Rectal smooth muscle tissue (tissue), 1 donor: ENCODE measurements at regions not wholly inside any gene's neighbourhood (a gene's known extent, or its start where the extent isn't known, plus 50 kb on each side); places are given as distances from the start of the nearest gene placed in this dataset.
"Not testable (repeated sequence)": the region's sequence is repeated elsewhere in the genome, so short reads cannot be mapped to it uniquely, and the experiment has no call there.

Experiments
- H3K27ac ChIP-seq: one replicate; pipeline ENCODE4 v1.7.0; 2013; ENCODE audit warnings: low read depth, low read length, inconsistent platforms
- H3K27me3 ChIP-seq: one replicate; pipeline ENCODE4 v1.7.0; 2013; ENCODE audit warnings: low read length; ENCODE audit not compliant: control insufficient read depth, insufficient read depth
- H3K36me3 ChIP-seq: one replicate; pipeline ENCODE4 v1.7.0; 2013; ENCODE audit warnings: low read length; ENCODE audit not compliant: control insufficient read depth, insufficient read depth
- H3K4me1 ChIP-seq: one replicate; pipeline ENCODE4 v1.7.0; 2013; ENCODE audit warnings: low read length; ENCODE audit not compliant: control insufficient read depth, insufficient read depth
- H3K4me3 ChIP-seq: one replicate; pipeline ENCODE4 v1.7.0; 2013; ENCODE audit warnings: low read length
- H3K9ac ChIP-seq: one replicate; pipeline ENCODE4 v1.7.0; 2013; ENCODE audit warnings: low read length

DNA sequence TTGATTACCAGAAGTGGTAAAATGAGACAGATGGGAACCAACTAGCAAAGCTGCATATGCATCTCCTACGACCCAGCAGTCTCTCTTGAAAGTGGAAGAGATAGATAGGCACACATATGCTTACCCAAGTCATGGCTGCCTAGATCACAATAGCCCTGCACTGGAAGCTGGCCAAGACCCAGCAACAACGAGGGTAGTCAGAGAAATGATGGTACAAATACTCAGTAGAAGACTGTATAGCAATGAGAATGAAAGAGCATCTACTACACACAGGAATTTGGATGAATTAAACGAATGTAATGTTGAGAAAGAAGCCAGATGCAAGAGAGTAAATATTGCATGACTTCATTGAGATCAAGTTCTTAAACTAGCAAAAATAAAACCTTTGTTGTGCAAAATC, 100.3 kb upstream of the FAT1 start:
- Histone ChIP-seq H3K4me3 (no peak overlapping the region), H3K27ac (no peak overlapping the region), H3K4me1 (peaks cover 3% of the 10 kb centered on the region), H3K27me3 (no peaks in the 10 kb centered on the region), H3K36me3 (no peaks in the 10 kb centered on the region), H3K9ac (no peak overlapping the region)

DNA sequence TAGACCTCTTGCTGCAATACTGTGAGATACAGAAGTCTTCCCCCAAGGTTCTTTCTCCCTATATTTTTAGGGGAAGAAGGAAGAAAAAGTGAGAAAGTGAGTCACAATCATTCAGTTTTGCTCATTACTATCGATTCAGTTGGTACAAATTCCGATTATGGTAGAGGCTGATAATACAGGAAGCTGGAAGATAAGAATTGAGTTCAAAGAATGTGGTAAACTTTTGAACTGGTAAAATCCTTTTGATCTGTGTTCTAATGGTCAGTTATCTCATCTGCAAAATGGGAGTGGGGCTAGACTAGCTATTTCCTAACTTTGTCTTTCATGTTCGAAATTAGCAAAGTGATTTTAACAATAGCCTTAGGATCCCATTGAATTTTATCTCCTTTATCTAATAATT, 101.4 kb upstream of the FAT1 start:
- no peaks in the 10 kb centered on the region for H3K27me3 ChIP-seq
- H3K4me3 ChIP-seq = no peak overlapping the region
- no peak overlapping the region for H3K9ac ChIP-seq
- H3K36me3 ChIP-seq = no peaks in the 10 kb centered on the region
- peaks cover 3% of the 10 kb centered on the region for H3K4me1 ChIP-seq
- H3K27ac ChIP-seq = no peak overlapping the region

DNA sequence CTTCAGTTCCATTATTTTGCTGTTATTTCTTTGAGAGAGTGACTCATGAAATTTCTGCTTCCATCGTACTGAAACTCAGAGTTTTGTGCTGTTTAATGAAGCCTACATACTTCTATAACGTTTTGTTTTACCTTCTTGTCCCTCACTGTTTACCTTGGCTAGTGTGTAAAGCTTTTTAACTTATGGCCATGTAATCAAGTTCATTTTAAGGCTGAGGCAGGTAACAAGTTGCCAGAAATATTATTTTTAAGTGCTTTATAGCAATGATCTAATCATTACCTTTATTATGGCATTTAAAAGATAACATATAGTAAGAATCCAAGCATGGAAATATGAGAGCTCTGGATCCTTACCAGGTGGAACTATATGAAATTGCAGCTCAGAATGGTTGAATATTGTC, 102.3 kb upstream of the FAT1 start:
- H3K27ac ChIP-seq = no peak overlapping the region
- no peak overlapping the region for H3K9ac ChIP-seq
- no peaks in the 10 kb centered on the region for H3K27me3 ChIP-seq
- H3K4me1 ChIP-seq = no peaks in the 10 kb centered on the region
- H3K4me3 ChIP-seq = no peak overlapping the region
- H3K36me3 ChIP-seq = no peaks in the 10 kb centered on the region

DNA sequence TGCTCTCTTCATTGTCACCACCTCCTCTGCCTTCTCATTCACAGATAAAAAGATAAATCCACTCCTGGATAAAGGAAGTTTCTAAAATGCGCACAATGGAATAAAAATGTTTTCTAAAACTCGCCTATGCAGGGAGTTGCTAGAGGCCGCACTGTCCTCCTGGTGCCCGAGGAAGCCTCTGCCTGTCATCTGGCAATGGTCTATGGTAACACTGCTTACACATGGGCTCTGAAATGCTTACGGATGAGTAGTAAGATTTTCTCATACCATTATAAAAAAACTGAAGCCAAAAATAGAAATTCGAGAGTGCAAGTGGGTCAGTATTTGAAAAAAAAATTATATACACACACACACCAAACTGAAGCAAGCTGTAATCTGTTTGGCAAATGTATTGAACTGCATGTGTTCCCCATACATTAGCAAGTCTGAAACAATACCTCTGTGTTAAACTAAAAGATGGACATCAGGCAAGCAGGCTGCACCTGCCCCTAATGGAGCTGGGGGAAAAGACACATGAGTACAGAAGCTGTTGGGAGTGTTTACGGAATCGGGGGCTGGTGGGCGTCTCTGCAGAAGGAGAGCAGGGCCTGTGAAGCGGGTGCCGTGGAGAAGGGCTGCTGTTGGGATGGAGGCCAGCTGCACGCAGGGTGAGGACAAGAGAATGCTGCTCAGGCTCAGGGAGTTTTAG, 103.3 kb upstream of the FAT1 start:
- Histone ChIP-seq H3K36me3 (no peaks in the 10 kb centered on the region), H3K4me3 (no peak overlapping the region), H3K27ac (no peak overlapping the region), H3K27me3 (no peaks in the 10 kb centered on the region), H3K4me1 (no peaks in the 10 kb centered on the region), H3K9ac (no peak overlapping the region)

DNA sequence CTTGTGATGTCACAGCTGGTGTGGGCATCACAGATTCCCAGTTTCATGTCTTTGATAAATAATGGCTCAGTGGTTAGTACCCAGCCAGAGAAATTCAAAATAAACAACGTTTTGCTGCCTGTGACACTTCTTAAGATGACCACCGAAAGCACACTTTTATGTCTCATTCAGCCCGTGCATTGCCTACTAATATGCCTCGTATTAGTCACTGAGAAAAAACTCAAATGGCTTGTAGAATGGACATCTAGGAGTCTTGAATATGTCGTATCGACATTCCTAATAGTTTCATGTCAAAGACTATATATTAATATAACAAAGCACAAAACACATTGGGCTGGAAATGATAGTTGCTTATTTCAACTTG, 103.9 kb upstream of the FAT1 start:
- H3K4me1 ChIP-seq = no peaks in the 10 kb centered on the region
- no peaks in the 10 kb centered on the region for H3K27me3 ChIP-seq
- H3K9ac ChIP-seq = no peak overlapping the region
- no peak overlapping the region for H3K4me3 ChIP-seq
- H3K27ac ChIP-seq = no peak overlapping the region
- no peaks in the 10 kb centered on the region for H3K36me3 ChIP-seq

DNA sequence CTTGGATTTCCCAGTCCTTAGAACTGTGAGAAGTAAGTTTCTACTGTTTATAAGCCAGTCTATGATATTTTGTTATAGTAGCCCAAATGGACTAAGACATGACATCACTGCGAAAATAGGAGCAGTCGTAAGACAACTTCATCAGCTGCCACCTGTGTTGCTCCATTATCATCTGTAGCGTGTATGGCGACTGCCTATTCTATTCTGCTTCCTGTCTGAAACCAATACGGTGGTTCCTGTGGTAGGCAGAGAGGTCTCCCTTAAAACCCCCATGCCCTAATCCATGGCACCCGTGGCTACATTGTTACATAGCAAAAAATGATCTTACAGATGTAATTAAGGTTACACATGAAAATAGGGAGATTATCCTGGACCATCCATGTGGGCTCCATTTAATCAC, 105.4 kb upstream of the FAT1 start:
- no peak overlapping the region for H3K4me3 ChIP-seq
- H3K27me3 ChIP-seq = no peaks in the 10 kb centered on the region
- H3K27ac ChIP-seq = no peak overlapping the region
- no peak overlapping the region for H3K9ac ChIP-seq
- no peaks in the 10 kb centered on the region for H3K36me3 ChIP-seq
- H3K4me1 ChIP-seq = no peaks in the 10 kb centered on the region

DNA sequence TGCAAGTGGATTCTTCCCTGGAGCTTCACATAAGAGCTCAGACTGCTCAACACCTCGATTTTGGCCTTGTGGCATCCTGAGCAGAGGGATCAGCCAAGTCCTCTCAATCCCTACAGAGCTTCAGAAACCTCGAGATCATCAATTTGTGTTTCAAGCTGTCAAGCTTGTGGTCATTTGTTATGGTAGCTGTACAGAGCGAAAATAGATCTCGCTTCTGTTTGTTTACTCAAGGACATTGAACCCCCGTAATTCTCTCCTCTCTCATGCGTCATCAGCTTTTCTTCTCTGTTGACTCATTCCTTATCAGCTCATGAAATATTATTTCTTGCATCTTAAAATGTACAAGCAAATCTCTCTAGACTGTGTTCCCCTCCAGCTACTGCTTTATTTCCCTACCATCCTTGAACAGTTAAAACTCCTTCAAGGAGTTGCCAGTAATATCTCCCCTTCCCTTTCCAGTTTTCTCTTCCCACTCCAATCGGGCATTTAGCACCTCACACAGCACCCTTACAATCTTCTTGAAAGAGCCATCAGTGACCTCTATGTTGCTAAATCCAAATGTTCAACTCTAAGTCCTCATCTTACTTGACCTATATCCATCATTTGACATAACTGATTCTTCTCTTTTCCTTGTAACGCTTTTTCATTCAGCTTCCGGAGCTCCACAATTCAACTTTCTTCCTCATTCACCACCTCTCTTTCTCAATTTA, 106.2 kb upstream of the FAT1 start:
- Histone ChIP-seq H3K36me3 (no peaks in the 10 kb centered on the region), H3K4me1 (no peaks in the 10 kb centered on the region), H3K27me3 (no peaks in the 10 kb centered on the region), H3K4me3 (no peak overlapping the region), H3K27ac (no peak overlapping the region), H3K9ac (no peak overlapping the region)

DNA sequence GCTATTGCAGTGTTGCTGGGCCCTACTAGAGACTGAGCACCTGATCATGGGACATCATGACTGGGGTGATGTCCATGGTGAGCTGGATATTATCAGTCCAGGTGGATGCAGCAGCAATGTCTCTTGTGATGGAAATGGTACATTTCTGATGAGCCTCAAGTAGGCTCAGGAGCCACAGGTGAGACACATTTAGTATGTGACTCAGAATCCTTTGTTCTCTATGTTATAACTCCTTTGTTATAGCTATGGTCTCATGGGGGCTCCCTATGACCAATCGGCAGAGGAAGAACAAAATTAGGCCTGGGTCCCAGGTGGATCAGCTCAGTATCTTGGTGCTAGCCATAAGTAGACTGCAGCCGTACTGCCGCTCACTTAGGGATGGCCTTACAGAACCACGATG, 107.9 kb upstream of the FAT1 start:
- Histone ChIP-seq H3K4me1 (no peaks in the 10 kb centered on the region), H3K9ac (no peak overlapping the region), H3K27me3 (no peaks in the 10 kb centered on the region)

DNA sequence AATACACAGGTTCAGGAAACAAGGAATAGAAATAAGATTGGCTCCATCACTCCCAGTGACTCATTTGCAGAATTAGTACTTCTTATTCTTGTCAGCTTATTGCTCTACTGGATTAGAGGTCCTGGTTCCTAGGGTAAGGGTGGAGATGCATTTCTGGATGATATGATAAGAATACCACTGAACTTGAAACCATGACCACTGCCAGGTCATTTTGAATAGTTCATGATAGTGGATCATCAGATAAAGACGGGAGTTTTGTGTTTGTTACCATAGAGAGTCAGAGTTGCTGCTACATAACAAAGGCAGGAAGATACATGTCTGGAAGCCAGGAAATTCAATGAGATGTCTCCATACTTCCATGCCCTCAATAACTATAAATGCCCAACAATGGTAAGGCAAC, 109.2 kb upstream of the FAT1 start:
- no peaks in the 10 kb centered on the region for H3K27me3 ChIP-seq
- H3K27ac ChIP-seq = no peak overlapping the region
- H3K9ac ChIP-seq = no peak overlapping the region

More for the DNA sequence above, 107.9 kb upstream of the FAT1 start:
- Histone ChIP-seq H3K36me3 (no peaks in the 10 kb centered on the region), H3K27ac (no peak overlapping the region), H3K4me3 (no peak overlapping the region)

DNA sequence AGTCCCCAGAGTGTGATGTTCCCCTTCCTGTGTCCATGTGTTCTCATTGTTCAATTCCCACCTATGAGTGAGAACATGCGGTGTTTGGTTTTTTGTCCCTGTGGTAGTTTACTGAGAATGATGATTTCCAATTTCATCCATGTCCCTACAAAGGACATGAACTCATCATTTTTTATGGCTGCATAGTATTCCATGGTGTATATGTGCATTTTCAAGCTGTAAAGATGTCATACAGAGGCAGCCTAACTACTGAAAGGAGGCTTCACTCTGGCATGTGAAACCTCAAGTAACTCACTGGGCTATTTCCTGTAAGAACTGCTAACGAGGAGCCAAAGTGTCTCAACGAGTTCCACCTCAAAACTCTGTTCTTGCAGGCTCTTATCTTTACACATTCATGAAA, 113.8 kb upstream of the FAT1 start:
- not testable (repeated sequence) for H3K4me1 ChIP-seq, H3K27ac ChIP-seq, H3K36me3 ChIP-seq, H3K27me3 ChIP-seq, H3K4me3 ChIP-seq, H3K9ac ChIP-seq

More for the DNA sequence above, 109.2 kb upstream of the FAT1 start:
- Histone ChIP-seq H3K36me3 (no peaks in the 10 kb centered on the region), H3K4me1 (no peaks in the 10 kb centered on the region), H3K4me3 (no peak overlapping the region)

DNA sequence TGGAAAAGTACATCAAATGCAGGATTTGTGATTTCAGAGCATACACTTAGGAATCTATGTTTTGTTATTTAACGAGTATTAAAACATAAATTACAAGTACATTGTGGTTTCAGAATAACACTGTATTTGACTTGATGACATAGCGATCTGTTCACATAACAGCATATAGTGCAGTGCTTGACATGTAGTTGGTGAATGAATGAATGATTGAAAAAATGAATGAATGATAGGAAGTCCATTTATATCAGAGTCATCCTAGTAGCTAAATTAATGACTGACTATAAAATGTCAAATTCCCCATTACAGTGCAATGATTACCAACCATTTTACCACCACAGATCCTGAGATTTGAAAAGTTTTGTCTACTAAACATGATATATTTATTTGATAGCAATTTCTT, 114.6 kb upstream of the FAT1 start:
- H3K9ac ChIP-seq = no peak overlapping the region
- H3K4me1 ChIP-seq = no peaks in the 10 kb centered on the region
- no peaks in the 10 kb centered on the region for H3K36me3 ChIP-seq
- H3K27ac ChIP-seq = no peak overlapping the region
- no peaks in the 10 kb centered on the region for H3K27me3 ChIP-seq
- no peak overlapping the region for H3K4me3 ChIP-seq

DNA sequence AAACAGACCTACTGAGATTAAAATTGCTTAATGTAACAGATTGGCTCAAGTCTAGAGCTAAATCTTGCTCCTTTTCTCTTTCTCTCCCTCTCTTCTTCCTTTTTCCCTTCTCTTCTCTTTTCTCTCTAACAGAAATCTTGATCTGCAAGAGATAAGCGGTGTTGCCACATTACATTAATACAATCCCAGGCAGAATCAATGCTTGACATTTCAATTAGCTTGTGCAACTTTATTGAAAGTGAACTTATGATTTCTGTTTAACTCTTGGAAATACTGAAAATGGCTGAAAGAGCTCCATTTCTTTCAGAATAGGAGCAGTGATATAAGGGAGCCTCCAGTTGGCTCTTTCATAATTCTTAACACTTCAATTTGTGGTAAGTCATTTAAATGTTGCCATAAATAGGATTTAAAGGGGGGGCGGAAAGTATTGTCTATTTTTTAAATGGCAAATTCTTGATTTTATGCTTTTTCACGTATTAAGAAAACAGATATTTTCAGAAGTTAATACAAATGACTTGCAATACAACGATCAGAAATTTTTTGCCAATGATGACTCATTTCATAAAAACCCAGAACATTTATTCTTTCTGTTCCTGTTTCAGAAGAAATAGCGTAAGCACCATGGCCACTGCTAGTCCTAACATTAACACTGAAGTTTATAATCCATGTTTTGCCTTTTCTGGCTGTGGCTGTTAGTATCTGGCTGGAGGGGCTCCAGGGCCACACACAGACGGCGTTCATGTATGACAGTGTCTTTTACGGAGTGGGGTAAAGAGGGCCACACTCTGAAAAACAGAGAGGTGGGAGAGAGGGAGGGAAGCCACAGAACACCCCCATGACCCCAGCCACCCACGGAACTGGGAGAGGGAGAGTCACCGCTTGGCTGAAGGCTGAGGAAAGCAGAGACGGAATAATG, 115.7 kb upstream of the FAT1 start:
- no peaks in the 10 kb centered on the region for H3K27me3 ChIP-seq
- no peak overlapping the region for H3K9ac ChIP-seq
- peaks cover under 1% of the 10 kb centered on the region for H3K4me1 ChIP-seq
- H3K36me3 ChIP-seq = no peaks in the 10 kb centered on the region
- no peak overlapping the region for H3K4me3 ChIP-seq
- peak overlapping the region; percentile 61 for H3K27ac ChIP-seq
